ENCODE measurements at regions not wholly inside any gene's neighbourhood (a gene's known extent, or its start where the extent isn't known, plus 50 kb on each side); places are given as distances from the start of the nearest gene placed in this dataset.

DNA sequence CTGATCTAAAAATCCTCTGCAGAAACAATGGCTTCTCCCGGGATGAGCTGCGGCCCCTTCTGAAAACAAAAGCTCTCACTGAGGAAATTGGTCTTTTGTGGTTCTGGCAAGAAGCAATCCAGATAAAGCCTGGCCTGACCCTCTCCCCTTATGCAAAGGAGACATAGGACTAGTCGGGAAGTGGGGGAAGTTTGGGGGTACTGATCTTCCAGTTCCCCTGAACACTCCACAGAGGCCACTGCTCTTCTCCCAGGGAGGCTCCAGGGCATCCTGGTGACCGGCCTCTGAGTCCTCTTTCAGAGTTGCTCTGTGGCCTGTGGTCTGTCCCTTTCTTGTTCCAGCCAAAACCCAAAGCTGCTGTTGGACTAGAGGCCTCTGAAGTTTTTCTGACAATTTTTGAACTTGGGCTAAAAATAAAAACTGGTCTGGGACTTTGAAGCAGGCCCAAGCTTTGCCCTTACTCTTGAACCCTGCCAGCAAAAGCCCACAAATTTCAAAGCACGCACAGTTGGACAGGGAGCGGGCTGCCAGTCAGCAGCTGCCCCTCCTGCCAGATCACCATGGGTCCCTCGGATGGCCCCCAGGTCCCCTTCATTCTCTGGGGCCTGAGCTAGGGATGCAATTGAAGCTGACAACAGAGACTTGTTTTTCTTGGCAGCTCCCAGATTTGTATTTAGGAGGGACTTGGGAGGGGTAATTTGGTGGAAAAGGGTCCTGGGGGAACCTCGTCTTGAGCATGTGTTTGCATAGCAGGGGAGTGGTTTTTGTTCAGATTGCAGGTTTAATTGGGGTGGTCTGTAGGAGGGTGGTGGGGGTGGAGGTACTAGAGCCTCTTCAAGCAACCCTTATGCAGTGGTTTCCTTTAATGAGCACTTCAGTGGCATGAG lies 381.6 kb upstream of the CADM1 start:
- TF ChIP-seq, protein P1, sequence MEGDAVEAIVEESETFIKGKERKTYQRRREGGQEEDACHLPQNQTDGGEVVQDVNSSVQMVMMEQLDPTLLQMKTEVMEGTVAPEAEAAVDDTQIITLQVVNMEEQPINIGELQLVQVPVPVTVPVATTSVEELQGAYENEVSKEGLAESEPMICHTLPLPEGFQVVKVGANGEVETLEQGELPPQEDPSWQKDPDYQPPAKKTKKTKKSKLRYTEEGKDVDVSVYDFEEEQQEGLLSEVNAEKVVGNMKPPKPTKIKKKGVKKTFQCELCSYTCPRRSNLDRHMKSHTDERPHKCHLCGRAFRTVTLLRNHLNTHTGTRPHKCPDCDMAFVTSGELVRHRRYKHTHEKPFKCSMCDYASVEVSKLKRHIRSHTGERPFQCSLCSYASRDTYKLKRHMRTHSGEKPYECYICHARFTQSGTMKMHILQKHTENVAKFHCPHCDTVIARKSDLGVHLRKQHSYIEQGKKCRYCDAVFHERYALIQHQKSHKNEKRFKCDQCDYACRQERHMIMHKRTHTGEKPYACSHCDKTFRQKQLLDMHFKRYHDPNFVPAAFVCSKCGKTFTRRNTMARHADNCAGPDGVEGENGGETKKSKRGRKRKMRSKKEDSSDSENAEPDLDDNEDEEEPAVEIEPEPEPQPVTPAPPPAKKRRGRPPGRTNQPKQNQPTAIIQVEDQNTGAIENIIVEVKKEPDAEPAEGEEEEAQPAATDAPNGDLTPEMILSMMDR (IDR thresholded peaks at IDR 0.05): no peak
- no peak for TF ChIP-seq POLR2A (IDR thresholded peaks at IDR 0.05)
